GM12878 (cell line): ENCODE measurements at regions not wholly inside any gene's neighbourhood (a gene's known extent, or its start where the extent isn't known, plus 50 kb on each side); places are given as distances from the start of the nearest gene placed in this dataset.

Experiments used
- ATAC-seq: fragments of 200-7000 bp; cut with Tn5 transposase; 3 replicates; pipeline ENCODE4 v1.9.1; 2020; ENCODE audit warnings: mild to moderate bottlenecking, moderate library complexity
- BruUV-seq: library from RNA; stranded (reverse); fragments of 400-500 nt; replicated peaks from 2 replicates; lab custom pipeline; 2021; lab: Mats Ljungman, UMichigan
- CTCF ChIA-PET: fragments of 300-600 bp; sonication (Branson Sonifier 250); formaldehyde crosslinking; extraction: SDS; loops from one replicate; lab custom pipeline; 2021; ENCODE audit warnings: inconsistent platforms; lab: Yijun Ruan, JAX
- POLR2A ChIA-PET: fragments of 350-600 bp; formaldehyde crosslinking; extraction: SDS; loops from one replicate; lab custom pipeline; 2021; ENCODE audit warnings: inconsistent platforms; lab: Charles Lee
- RAD21 ChIA-PET: fragments of 300-600 bp; sonication (Branson Sonifier 250); formaldehyde crosslinking; loops from one replicate; lab custom pipeline; 2023; ENCODE audit warnings: antibody characterized with exemption; ENCODE audit not compliant: unreplicated experiment; lab: Charles Lee
- SMC1A ChIA-PET: fragments of 300-600 bp; sonication (Branson Sonifier 250); formaldehyde crosslinking; loops from one replicate; lab custom pipeline; 2023; ENCODE audit not compliant: unreplicated experiment, uncharacterized antibody; lab: Charles Lee
- DNase-seq: peaks from one replicate; pipeline ENCODE4 v3.0.0-alpha.2; 2011; ENCODE audit warnings: low read depth, low spot score
- FAIRE-seq: peaks from 3 replicates; lab custom pipeline; 2011; peaks lifted over from hg19 to GRCh38; lab: Jason Lieb, UNC
- H2AFZ ChIP-seq: 2 replicates; pipeline ENCODE4 v1.6.0; 2011; ENCODE audit warnings: low read depth, low read length, control low read depth; ENCODE audit not compliant: control insufficient read depth
- H3K27ac ChIP-seq: 2 replicates; pipeline ENCODE4 v1.5.1; 2011; ENCODE audit warnings: control low read depth; ENCODE audit not compliant: control insufficient read depth, insufficient read depth
- H3K27me3 ChIP-seq, 2 experiments: replicated peaks in 1 of 2; 2 replicates each; pipeline versions ENCODE4 v1.6.0 to v1.6.1; 2011; ENCODE audit warnings: low read length in 1 of 2; ENCODE audit not compliant: control insufficient read depth in 2 of 2, insufficient read depth in 2 of 2
- H3K36me3 ChIP-seq, 2 experiments: 2 replicates each; pipeline ENCODE4 v1.5.1; 2011; ENCODE audit warnings: low read length in 1 of 2; ENCODE audit not compliant: control insufficient read depth in 2 of 2, insufficient read depth in 2 of 2
- H3K4me1 ChIP-seq: 2 replicates; pipeline ENCODE4 v1.6.1; 2011; ENCODE audit warnings: mild to moderate bottlenecking, low read length, moderate library complexity, mixed read lengths; ENCODE audit not compliant: control insufficient read depth, insufficient read depth
- H3K4me2 ChIP-seq: 2 replicates; pipeline ENCODE4 v1.6.0; 2011; ENCODE audit warnings: control low read depth; ENCODE audit not compliant: control insufficient read depth, insufficient read depth
- H3K4me3 ChIP-seq: fragments of 200-600 bp; sonication (generic); 2 replicates; pipeline ENCODE4 v1.5.1; 2016
- H3K79me2 ChIP-seq: 2 replicates; pipeline ENCODE4 v1.6.0; 2011; ENCODE audit warnings: low read length; ENCODE audit not compliant: control insufficient read depth, insufficient read depth
- H3K9ac ChIP-seq: 2 replicates; pipeline ENCODE4 v1.8.0; 2011; ENCODE audit warnings: low read length, control low read depth, mixed read lengths; ENCODE audit not compliant: control insufficient read depth, insufficient read depth
- H3K9me3 ChIP-seq: replicated peaks from 3 replicates; pipeline ENCODE4 v1.5.1; 2011; ENCODE audit warnings: mild to moderate bottlenecking, low read length; ENCODE audit not compliant: control insufficient read depth, insufficient read depth
- H4K20me1 ChIP-seq: 2 replicates; pipeline ENCODE4 v1.6.0; 2011; ENCODE audit not compliant: control insufficient read depth, insufficient read depth
- CHD1 ChIP-seq: IDR thresholded peaks from 2 replicates; pipeline ENCODE4 v1.6.1; 2012; ENCODE audit warnings: low read depth, low read length, improper control_type of control experiment
- ESRRA ChIP-seq: IDR thresholded peaks from 2 replicates; pipeline ENCODE4 v1.6.1; 2012; ENCODE audit warnings: mild to moderate bottlenecking, low read length, improper control_type of control experiment
- GABPA ChIP-seq: IDR thresholded peaks from 2 replicates; pipeline ENCODE4 v1.6.1; 2014; ENCODE audit warnings: antibody characterized with exemption, low read depth, mild to moderate bottlenecking, inconsistent platforms
- KLF5 ChIP-seq: fragments of 450-650 bp; IDR thresholded peaks from 2 replicates; pipeline ENCODE4 v1.6.1; 2014; ENCODE audit warnings: mild to moderate bottlenecking; ENCODE audit not compliant: partially characterized antibody
- POU2F2 ChIP-seq: IDR thresholded peaks from 3 replicates; pipeline ENCODE4 v1.6.1; 2011; ENCODE audit warnings: low read depth, mild to moderate bottlenecking, low read length, borderline replicate concordance
- RAD51 ChIP-seq: fragments of 450-650 bp; IDR thresholded peaks from 2 replicates; pipeline ENCODE4 v1.6.1; 2016; ENCODE audit warnings: moderate library complexity, mild to moderate bottlenecking, inconsistent platforms
- RBBP5 ChIP-seq: fragments of 200-600 bp; sonication (generic); conservative IDR thresholded peaks from 2 replicates; pipeline ENCODE4 v1.6.1; 2016
- RUNX3 ChIP-seq: IDR thresholded peaks from 2 replicates; pipeline ENCODE4 v1.6.1; 2012; ENCODE audit warnings: low read length, inconsistent platforms
- SIX5 ChIP-seq: IDR thresholded peaks from 2 replicates; pipeline ENCODE4 v1.6.1; 2011; ENCODE audit warnings: mild to moderate bottlenecking, low read depth, low read length, moderate library complexity; ENCODE audit not compliant: severe bottlenecking
- SP1 ChIP-seq: IDR thresholded peaks from one replicate; pipeline ENCODE4 v1.6.1; 2011; ENCODE audit warnings: low read depth, low read length
- TCF7 ChIP-seq: IDR thresholded peaks from 2 replicates; pipeline ENCODE4 v1.6.1; 2014; ENCODE audit warnings: antibody characterized with exemption, borderline replicate concordance
- YBX1 ChIP-seq: fragments of 450-650 bp; IDR thresholded peaks from 2 replicates; pipeline ENCODE4 v1.6.1; 2016; ENCODE audit warnings: antibody characterized with exemption
- ZNF622 ChIP-seq: fragments of 450-650 bp; IDR thresholded peaks from 2 replicates; pipeline ENCODE4 v1.6.1; 2017; ENCODE audit warnings: mild to moderate bottlenecking, inconsistent platforms
- ZZZ3 ChIP-seq: IDR thresholded peaks from 2 replicates; pipeline ENCODE4 v1.6.1; 2011; ENCODE audit warnings: low read depth; ENCODE audit not compliant: control insufficient read depth, insufficient read length
- WGBS: methylation state at CpG from one replicate; pipeline ENCODE4 v1.1.6; 2016; ENCODE audit warnings: low lambda C conversion rate; ENCODE audit not compliant: insufficient replicate concordance, insufficient coverage; ENCODE audit errors: missing lambda C conversion rate; 5-methylcytosine and 5-hydroxymethylcytosine counted together
- in situ Hi-C: fragments of 300-500 bp; cut with MboI; formaldehyde crosslinking; loops from 9 replicates; pipeline ENCODE4 v1.14.3; 2018; ENCODE audit warnings: mixed read lengths
- intact Hi-C: fragments of 100-400 bp; cut with micrococcal nuclease; formaldehyde crosslinking; loops from one replicate; pipeline ENCODE4 v1.14.2; 2022; ENCODE audit not compliant: unreplicated experiment
- TF ChIP-seq, protein P1 (sequence below): IDR thresholded peaks from 2 replicates; pipeline ENCODE4 v1.6.1; 2011; ENCODE audit warnings: low read depth, mild to moderate bottlenecking, low read length, moderate library complexity, borderline replicate concordance; ENCODE audit errors: extremely low read depth
- TF ChIP-seq, protein P2 (sequence below): IDR thresholded peaks from 2 replicates; pipeline ENCODE4 v1.6.1; 2011; ENCODE audit warnings: borderline replicate concordance, low read depth, mild to moderate bottlenecking, moderate library complexity, low read length; ENCODE audit not compliant: insufficient read depth, poor library complexity, severe bottlenecking
- TF ChIP-seq, protein P3 (sequence below): fragments of 450-650 bp; IDR thresholded peaks from 2 replicates; pipeline ENCODE4 v1.6.1; 2016; ENCODE audit warnings: mild to moderate bottlenecking

DNA sequence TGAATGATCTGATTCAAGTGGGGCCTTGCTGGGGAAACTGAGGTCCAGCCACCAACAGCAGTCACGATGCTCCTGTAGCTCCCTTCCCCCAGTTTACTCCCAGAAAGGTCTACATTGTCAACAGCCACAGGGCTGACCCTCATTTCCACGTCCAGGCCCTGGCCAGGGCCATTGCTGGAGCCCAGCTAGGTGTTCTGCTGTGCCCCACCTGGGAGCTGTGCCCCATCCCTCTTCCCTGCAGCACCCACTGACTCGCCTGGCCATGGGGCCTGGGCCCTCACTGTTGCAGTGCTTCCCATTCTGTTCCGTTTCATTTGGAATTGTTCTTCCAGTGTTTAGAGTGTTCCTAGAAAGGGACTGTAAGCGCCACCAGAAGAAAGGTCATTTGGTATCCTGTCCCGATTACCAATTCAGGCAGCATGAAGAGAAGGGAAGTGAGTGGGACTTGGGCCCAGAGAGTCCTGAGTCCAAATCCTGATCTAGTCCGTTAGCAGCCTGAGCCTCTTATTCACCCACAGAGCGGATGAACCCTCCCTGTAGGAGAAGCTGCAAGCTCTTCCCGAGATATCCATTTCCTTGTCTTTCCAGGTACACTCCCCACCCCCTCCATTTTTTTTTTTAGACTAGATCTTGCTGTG is 73.1 kb upstream of the HPCAL1 start:
- ChIA-PET POLR2A (no interaction called here), CTCF (interaction anchor here (1.0 to 2.6 kb wide), 2 partner anchors 205 to 245 kb away, joined by 3 to 6 read pairs; no protein-coding TSS in a partner anchor), SMC1A (interaction anchor here (0.6 to 0.9 kb wide), 2 partner anchors 72 to 103 kb away, joined by 3 to 4 read pairs; partner anchors contain the start of gene HPCAL1), RAD21 (interaction anchor here (1.4 kb wide), 1 partner anchor 179 kb away, joined by 5 read pairs; no protein-coding TSS in a partner anchor)
- WGBS, result 33% methylated on average over 9 of the region's 9 CpGs
- Histone ChIP-seq H3K27me3 (peaks cover 0 to 3% of the 10 kb centered on the region in 2 experiments; a peak in 1 of 4 replicates), H3K9me3 (no peaks in the 10 kb centered on the region), H3K4me1 (no peaks in the 10 kb centered on the region), H3K79me2 (no peaks in the 10 kb centered on the region), H3K27ac (no peak overlapping the region), H2AFZ (no peak overlapping the region), H3K4me3 (no peak overlapping the region), H3K4me2 (no peak overlapping the region), H4K20me1 (no peaks in the 10 kb centered on the region), H3K36me3 (no peaks in the 10 kb centered on the region), H3K9ac (no peak overlapping the region)
- DNase-seq (no peak), FAIRE-seq (no peak), ATAC-seq (no peak)
- TF ChIP-seq, protein P1, sequence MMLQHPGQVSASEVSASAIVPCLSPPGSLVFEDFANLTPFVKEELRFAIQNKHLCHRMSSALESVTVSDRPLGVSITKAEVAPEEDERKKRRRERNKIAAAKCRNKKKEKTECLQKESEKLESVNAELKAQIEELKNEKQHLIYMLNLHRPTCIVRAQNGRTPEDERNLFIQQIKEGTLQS, result no peak
- TF ChIP-seq ZNF622 (no peak), RUNX3 (no peak), RAD51 (no peak), YBX1 (no peak), KLF5 (no peak), POU2F2 (no peak), GABPA (no peak), ESRRA (no peak), SIX5 (no peak), SP1 (no peak), CHD1 (no peak), RBBP5 (no peak), TCF7 (no peak), ZZZ3 (no peak)
- TF ChIP-seq, protein P2, sequence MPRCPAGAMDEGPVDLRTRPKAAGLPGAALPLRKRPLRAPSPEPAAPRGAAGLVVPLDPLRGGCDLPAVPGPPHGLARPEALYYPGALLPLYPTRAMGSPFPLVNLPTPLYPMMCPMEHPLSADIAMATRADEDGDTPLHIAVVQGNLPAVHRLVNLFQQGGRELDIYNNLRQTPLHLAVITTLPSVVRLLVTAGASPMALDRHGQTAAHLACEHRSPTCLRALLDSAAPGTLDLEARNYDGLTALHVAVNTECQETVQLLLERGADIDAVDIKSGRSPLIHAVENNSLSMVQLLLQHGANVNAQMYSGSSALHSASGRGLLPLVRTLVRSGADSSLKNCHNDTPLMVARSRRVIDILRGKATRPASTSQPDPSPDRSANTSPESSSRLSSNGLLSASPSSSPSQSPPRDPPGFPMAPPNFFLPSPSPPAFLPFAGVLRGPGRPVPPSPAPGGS, result no peak
- TF ChIP-seq, protein P3, sequence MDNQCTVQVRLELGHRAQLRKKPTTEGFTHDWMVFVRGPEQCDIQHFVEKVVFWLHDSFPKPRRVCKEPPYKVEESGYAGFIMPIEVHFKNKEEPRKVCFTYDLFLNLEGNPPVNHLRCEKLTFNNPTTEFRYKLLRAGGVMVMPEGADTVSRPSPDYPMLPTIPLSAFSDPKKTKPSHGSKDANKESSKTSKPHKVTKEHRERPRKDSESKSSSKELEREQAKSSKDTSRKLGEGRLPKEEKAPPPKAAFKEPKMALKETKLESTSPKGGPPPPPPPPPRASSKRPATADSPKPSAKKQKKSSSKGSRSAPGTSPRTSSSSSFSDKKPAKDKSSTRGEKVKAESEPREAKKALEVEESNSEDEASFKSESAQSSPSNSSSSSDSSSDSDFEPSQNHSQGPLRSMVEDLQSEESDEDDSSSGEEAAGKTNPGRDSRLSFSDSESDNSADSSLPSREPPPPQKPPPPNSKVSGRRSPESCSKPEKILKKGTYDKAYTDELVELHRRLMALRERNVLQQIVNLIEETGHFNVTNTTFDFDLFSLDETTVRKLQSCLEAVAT, result no peak
- intact Hi-C loops (no loop called here), in situ Hi-C loops (no loop called here)
- BruUV-seq, result no TSS peak
